GM18511 (cell line): ENCODE measurements at regions not wholly inside any gene's neighbourhood (a gene's known extent, or its start where the extent isn't known, plus 50 kb on each side); places are given as distances from the start of the nearest gene placed in this dataset.

Experiments used
- ATAC-seq: cut with Tn5 transposase; IDR thresholded peaks from one replicate; pipeline ENCODE4 v1.9.1; 2021; ENCODE audit warnings: mild to moderate bottlenecking, moderate library complexity; ENCODE audit not compliant: unreplicated experiment

DNA sequence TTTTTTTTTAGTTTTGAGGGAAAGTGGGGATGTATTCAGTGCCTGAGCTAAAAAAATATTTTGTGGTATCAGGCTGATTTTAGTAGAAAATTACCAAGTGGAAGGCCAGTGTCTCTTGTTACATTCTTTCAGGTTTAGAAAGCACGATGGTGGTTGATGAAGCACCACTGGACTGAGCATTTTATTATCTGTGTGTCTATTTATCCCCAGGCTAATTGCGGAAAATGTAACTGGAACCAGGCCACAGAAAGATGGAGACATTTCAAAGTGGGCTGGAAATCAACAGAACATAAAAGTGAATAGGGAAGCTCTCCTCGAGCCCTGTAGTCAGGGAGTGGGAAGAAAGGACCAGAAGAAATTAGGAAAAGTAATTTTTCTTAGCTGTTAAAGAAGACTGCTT is 261.0 kb downstream of the STK31 start:
- no peak for ATAC-seq

DNA sequence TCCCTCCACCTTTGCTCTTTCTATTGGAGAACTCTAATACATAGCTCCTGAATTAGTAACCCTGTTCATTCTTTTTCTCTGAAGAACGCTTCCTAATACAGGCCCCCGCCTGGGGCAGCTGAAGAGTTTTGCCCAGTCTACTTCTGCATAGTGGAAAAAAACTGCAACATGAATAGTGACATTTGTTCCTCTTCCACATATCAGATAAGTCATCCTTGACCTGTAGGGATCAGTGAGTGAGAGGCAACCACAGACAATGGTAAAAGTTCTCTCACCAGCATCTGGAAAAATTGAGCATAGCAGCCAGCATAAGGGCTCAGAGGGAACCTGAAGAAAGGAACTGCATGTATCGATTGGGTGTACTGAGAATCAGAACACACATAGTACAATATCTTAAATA is 262.0 kb downstream of the STK31 start:
- no peak for ATAC-seq

- ATAC-seq = no peak
Observed at GRCh38 chr7:23973264-23973663, 263.2 kb downstream of the STK31 start.

DNA sequence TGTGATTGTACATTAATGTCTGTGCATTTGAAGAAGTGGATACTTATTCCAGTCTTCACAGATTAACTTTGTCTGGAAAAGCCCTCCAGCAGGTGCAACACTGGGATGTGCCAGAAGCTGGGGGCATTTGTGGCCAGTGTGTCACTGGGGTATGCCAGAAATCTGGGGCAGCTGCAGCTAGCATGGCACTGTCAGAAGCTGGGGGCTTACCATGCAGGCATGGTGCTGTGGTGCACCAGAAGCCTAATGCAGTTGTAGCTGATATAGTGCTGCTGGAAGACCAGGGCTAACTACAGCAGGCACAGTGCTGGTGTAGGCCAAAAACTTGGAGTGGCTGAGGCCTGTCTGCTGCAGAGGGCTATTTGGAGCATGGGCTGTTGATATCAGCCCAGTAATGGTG is 270.1 kb downstream of the STK31 start:
- no peak for ATAC-seq

- ATAC-seq = no peak
Observed at GRCh38 chr7:23981314-23981713, 271.3 kb downstream of the STK31 start.

- no peak for ATAC-seq
Observed at GRCh38 chr7:23981758-23982157, 271.7 kb downstream of the STK31 start.

GRCh38 chr7:24005517-24005916 is 278.5 kb upstream of the NPY start:
- no peak for ATAC-seq

DNA sequence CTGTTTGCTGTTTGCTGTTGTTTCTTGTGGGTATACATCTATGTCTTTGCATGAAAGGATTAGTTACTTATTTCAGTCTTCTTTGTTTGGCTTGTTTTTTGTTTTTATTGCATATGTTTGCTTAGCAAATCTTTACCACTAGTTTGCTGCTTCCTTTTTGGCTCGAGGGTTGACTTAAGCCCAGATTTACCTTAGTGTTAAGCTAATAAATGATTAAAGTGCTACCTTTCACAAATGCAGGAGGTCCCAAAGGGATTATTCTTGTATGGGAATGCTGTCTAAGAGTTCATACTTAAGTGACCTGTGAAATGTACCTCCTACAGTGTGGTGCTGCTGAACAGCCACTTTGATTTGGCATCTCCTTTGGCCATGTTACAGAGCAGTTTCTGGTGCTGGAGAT is 273.5 kb upstream of the NPY start:
- ATAC-seq = no peak

- peak; percentile 97 for ATAC-seq
Observed at GRCh38 chr7:24017519-24017918, 266.5 kb upstream of the NPY start.

GRCh38 chr7:24018331-24018730 is 265.7 kb upstream of the NPY start:
- no peak for ATAC-seq

- ATAC-seq = no peak
Observed at GRCh38 chr7:24019841-24020240, 264.1 kb upstream of the NPY start.

GRCh38 chr7:24024276-24025068 is 259.5 kb upstream of the NPY start:
- peak; percentile 74 for ATAC-seq

GRCh38 chr7:24025094-24025493 is 258.9 kb upstream of the NPY start:
- ATAC-seq = peak; percentile 63

DNA sequence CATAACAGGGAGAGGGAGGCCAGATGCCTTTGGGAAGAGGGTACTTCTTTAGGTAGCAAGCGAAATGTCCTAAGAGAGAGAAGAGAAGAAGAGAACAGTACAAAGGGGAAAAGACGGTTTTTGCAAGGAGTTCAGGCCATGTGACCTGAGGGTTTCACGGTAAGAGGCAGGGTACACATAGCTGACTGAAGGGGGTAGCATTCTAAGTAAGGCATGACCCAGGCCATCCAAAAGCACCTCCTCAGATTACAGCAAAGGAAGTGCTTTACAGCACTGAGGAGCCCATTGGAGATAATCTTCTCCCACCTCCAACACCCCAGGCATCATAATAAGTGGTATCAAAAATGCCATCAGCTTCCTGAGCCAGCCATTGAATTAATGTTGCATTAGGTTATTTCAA is 258.2 kb upstream of the NPY start:
- no peak for ATAC-seq

GRCh38 chr7:24026351-24026750 is 257.6 kb upstream of the NPY start:
- no peak for ATAC-seq

DNA sequence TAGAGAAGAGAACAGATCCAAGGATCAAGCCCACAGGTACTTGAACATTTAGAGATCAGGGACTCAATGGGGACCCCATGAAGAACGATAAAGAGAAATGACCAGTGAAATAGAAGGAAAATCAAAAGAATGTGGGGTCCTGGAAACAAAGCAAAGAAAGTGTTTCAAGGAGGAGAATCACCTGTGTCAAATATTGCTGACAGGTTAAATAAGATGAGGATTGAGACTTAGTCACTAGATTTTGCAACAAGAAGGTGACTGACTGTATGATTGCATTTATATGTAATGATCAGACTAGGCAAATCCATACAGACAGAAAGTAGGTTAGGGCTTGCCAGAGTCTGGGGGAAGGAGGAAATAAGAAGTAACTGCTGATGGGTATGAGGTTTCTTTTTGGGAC is 254.9 kb upstream of the NPY start:
- no peak for ATAC-seq

GRCh38 chr7:24034251-24034650 is 249.7 kb upstream of the NPY start:
- ATAC-seq = no peak

- no peak for ATAC-seq
Observed at GRCh38 chr7:24035366-24036032, 248.5 kb upstream of the NPY start.

DNA sequence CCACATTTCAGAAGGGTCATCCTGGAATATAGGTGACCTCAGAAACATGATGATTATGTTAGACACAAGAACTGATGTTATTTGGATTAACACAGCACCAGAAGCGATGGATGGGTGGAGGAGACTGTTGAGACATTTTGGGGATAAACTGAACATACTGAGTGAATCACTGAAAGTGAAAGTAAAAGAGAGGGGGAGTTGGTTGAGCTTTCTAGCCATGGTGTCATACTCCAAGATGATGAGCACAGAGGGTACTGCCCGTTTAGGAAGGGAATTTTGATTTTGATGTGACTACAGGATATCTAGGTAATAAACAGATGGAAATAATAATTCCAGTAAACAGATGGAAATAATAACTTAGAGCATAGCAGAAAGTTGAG is 248.0 kb upstream of the NPY start:
- peak; percentile 48 for ATAC-seq

DNA sequence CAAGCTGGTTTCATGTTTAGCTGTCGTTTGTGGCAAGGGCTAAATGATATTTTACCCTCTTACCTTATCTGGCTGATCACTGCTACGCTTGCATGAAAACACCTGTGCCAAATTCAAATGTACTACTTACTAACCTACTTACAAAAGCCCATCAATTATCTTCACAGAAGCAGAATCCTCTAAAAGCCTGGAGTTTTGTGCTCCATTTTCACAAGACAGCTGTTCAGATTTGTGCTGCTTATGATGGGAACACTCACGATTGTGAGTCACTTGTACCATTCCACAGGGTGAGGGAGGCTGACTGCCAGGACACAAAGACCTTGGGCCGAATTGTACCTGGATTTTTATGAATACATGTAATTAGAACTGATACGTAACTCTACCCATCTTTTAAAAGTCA is 245.0 kb upstream of the NPY start:
- no peak for ATAC-seq

DNA sequence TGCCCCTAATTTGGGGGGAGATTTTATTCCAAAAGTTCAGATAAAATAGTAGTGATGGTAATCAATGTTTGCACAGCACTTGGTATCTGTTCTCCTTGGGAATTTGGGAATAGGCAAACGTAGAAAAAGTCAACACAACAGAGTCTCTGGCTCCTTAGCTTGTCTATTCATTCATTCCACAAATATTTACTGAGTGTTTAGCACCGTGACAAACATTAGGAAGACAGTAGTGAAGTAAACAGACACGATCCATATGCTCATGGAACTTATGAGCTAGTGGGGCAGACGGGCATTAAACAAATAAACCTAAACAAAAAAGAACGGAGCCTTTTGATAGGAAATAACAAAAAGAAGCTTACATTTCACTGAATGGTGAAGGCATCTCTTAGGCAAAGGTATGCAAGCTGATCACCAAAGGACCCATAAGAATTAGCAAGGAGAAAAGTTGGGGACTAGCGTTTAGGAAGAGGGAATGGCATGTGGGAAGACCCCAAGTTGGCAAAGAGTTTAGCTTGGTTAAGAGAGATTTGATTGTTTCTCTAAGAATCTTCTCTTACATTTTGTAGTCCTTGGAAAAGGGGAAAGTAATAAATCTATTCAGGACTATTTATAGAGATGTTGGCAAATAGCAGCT is 243.9 kb upstream of the NPY start:
- ATAC-seq = no peak

GRCh38 chr7:24042028-24042427 is 242.0 kb upstream of the NPY start:
- no peak for ATAC-seq
